ENCODE measurements at regions not wholly inside any gene's neighbourhood (a gene's known extent, or its start where the extent isn't known, plus 50 kb on each side); places are given as distances from the start of the nearest gene placed in this dataset.
A peak's percentile ranks its signal among the peaks of the same experiment; 100 is the strongest.
"Not testable (repeated sequence)": the region's sequence is repeated elsewhere in the genome, so short reads cannot be mapped to it uniquely, and the experiment has no call there.

DNA sequence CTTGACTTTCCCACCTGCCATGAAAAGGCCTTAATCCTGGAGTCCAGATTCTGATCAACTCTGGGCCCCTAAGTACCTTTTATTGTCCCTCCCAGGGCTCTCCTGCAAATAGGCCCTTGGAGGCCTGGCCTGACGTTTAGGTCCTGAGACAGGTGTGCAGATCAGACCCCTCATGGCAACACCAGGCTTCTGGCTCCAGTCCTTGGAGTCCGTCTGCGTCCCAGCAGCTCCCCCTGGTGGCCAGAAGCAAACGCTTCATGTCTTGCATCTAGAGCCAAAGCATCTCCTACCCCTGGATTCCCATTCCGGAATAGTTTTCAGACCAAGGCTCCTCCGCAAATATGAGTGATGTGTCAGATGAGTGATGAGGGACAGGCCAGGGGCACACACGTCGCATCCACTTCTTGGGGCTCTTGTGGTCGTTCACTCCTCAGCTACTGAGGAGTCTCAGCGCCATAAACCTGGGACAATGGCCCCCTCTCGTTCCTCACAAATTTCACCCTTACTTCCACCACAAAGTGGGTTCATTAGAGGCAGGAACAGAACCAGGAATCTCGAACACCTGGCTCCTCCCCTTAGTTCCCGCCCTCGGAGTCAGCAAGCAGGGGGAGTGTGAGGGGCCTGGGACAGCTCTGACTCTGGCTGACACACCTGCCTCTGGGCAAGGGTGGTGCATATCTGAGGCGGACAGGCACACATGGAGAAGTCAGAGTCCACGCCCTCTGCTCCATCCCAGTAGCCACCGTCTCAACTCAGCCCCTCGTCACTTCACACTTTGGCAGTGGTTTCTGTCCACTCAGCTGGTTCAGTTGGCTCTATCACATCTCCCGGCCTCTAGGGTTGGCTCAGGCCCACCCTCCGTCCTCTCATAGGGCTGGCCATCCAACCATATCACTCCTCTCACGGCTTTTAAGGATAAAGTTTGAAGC, 77.9 kb upstream of the PWP1 start:
- Mint-ChIP-seq H3K9me3 (no peaks in the 10 kb centered on the region; a peak in 1 of 5 replicates), H3K27ac (no peak overlapping the region), H3K4me3 (no peak overlapping the region; a peak in 1 of 5 replicates), H3K36me3 (ENCODE audit: insufficient read depth in 1 of 3, low read depth in 3 of 3) (no peaks in the 10 kb centered on the region; a peak in 1 of 7 replicates), H3K4me1 (peaks cover 24 to 26% of the 10 kb centered on the region in 2 experiments), H3K27me3 (ENCODE audit: low read depth) (no peaks in the 10 kb centered on the region; the same call in 1 of the 2 replicates)
- H2BK12ac ChIP-seq (ENCODE audit: insufficient read length, low read depth, low read length): no peak overlapping the region
- H2BK120ac ChIP-seq (ENCODE audit: low read depth, low read length, poor library complexity, severe bottlenecking): no peak overlapping the region
- no peak overlapping the region for H3K23ac ChIP-seq (ENCODE audit: insufficient read length, low read depth, low read length)
- no peak overlapping the region for H3K18ac ChIP-seq (ENCODE audit: insufficient read length, low read depth, low read length)
- no peaks in the 10 kb centered on the region for H3K27me3 ChIP-seq (ENCODE audit: insufficient read depth, low read length)
- H3T11ph ChIP-seq (ENCODE audit: low read length): no peak overlapping the region
- no peak overlapping the region for H4K8ac ChIP-seq (replicated peaks; ENCODE audit: insufficient read length, low read depth, low read length)
- no peaks in the 10 kb centered on the region for H3K79me1 ChIP-seq (ENCODE audit: insufficient read depth, low read depth, low read length, poor library complexity, severe bottlenecking)
- DNase-seq: peak; percentile 94
- H3K14ac ChIP-seq (ENCODE audit: insufficient read depth, low read length): no peak overlapping the region
- no CpG with 5 or more reads among the region's 21 CpGs for WGBS (ENCODE audit: extremely low coverage, insufficient read length, low lambda C conversion rate)
- H4K20me1 ChIP-seq (ENCODE audit: control insufficient read depth, insufficient read depth, insufficient read length): no peaks in the 10 kb centered on the region
- no peak overlapping the region for H3K9ac ChIP-seq (ENCODE audit: extremely low read depth, insufficient read length, low read length)
- H3K4me1 ChIP-seq (ENCODE audit: insufficient read depth, low read length): no peaks in the 10 kb centered on the region; the same call in 1 of the 2 replicates
- no peak overlapping the region; the same call in 1 of the 2 replicates for H2BK15ac ChIP-seq (ENCODE audit: low read depth, low read length)
- no peaks in the 10 kb centered on the region for H3K9me3 ChIP-seq (ENCODE audit: control insufficient read depth, low read depth, low read length)
- H2BK20ac ChIP-seq (ENCODE audit: low read depth, low read length, poor library complexity, severe bottlenecking): no peak overlapping the region
- no peak overlapping the region for H2BK5ac ChIP-seq (ENCODE audit: insufficient read length, low read length)
- H3K79me2 ChIP-seq (ENCODE audit: insufficient read depth, low read length): no peaks in the 10 kb centered on the region
- H2AFZ ChIP-seq (ENCODE audit: low read length): no peak overlapping the region
- no peak overlapping the region for H3K4ac ChIP-seq (ENCODE audit: low read depth, low read length)
- H4K5ac ChIP-seq (ENCODE audit: insufficient read length, low read depth, low read length): no peak overlapping the region
- H3K4me2 ChIP-seq (ENCODE audit: insufficient read depth, insufficient read length, low read length): no peak overlapping the region
- H4K91ac ChIP-seq (ENCODE audit: insufficient read length, low read depth, low read length): no peak overlapping the region
- no peak overlapping the region for H3K56ac ChIP-seq (ENCODE audit: insufficient read length, low read depth, low read length)
- TF ChIP-seq CTCF (conservative IDR thresholded peaks at IDR 0.05): peak; percentile 95
- H2AK5ac ChIP-seq (ENCODE audit: insufficient read length, low read length): no peak overlapping the region
- H3K23me2 ChIP-seq (ENCODE audit: insufficient read length, low read depth, low read length, poor library complexity, severe bottlenecking): no peaks in the 10 kb centered on the region
- no peak overlapping the region for H3K27ac ChIP-seq (ENCODE audit: insufficient read length, low read depth, low read length)

GRCh38 chr12:107608779-107609178, 76.8 kb upstream of the PWP1 start:
- H3K9me3 Mint-ChIP-seq; H3K27ac ChIP-seq (ENCODE audit: insufficient read length, low read depth, low read length); H4K20me1 ChIP-seq (ENCODE audit: control insufficient read depth, insufficient read depth, insufficient read length); DNase-seq; H2BK5ac ChIP-seq (ENCODE audit: insufficient read length, low read length); H2AFZ ChIP-seq (ENCODE audit: low read length); H2BK12ac ChIP-seq (ENCODE audit: insufficient read length, low read depth, low read length); H3K4me3 Mint-ChIP-seq; H3K9ac ChIP-seq (ENCODE audit: extremely low read depth, insufficient read length, low read length); H2BK120ac ChIP-seq (ENCODE audit: low read depth, low read length, poor library complexity, severe bottlenecking); H3K23ac ChIP-seq (ENCODE audit: insufficient read length, low read depth, low read length); H3K27me3 Mint-ChIP-seq (ENCODE audit: low read depth); H2AK5ac ChIP-seq (ENCODE audit: insufficient read length, low read length); H3K79me2 ChIP-seq (ENCODE audit: insufficient read depth, low read length); H3K23me2 ChIP-seq (ENCODE audit: insufficient read length, low read depth, low read length, poor library complexity, severe bottlenecking); H3K18ac ChIP-seq (ENCODE audit: insufficient read length, low read depth, low read length); H3K79me1 ChIP-seq (ENCODE audit: insufficient read depth, low read depth, low read length, poor library complexity, severe bottlenecking); H3K56ac ChIP-seq (ENCODE audit: insufficient read length, low read depth, low read length); H3K14ac ChIP-seq (ENCODE audit: insufficient read depth, low read length); H3K4me1 ChIP-seq (ENCODE audit: insufficient read depth, low read length); H3K36me3 Mint-ChIP-seq (ENCODE audit: insufficient read depth in 1 of 3, low read depth in 3 of 3); H2BK15ac ChIP-seq (ENCODE audit: low read depth, low read length); H2BK20ac ChIP-seq (ENCODE audit: low read depth, low read length, poor library complexity, severe bottlenecking); H3T11ph ChIP-seq (ENCODE audit: low read length); H3K4me2 ChIP-seq (ENCODE audit: insufficient read depth, insufficient read length, low read length); H4K5ac ChIP-seq (ENCODE audit: insufficient read length, low read depth, low read length); H3K27ac Mint-ChIP-seq; H3K4ac ChIP-seq (ENCODE audit: low read depth, low read length); H4K8ac ChIP-seq (replicated peaks; ENCODE audit: insufficient read length, low read depth, low read length); H3K27me3 ChIP-seq (ENCODE audit: insufficient read depth, low read length); H4K91ac ChIP-seq (ENCODE audit: insufficient read length, low read depth, low read length); H3K9me3 ChIP-seq (ENCODE audit: control insufficient read depth, low read depth, low read length): not testable (repeated sequence)
- WGBS (ENCODE audit: extremely low coverage, insufficient read length, low lambda C conversion rate): no CpG with 5 or more reads among the region's 5 CpGs
- peaks cover 24 to 26% of the 10 kb centered on the region in 2 experiments for H3K4me1 Mint-ChIP-seq

Data from H9 (cell line).